NCI-H2227 treated with DMSO at 0.1 percent for 48 hours (cell line): ENCODE measurements at regions not wholly inside any gene's neighbourhood (a gene's known extent, or its start where the extent isn't known, plus 50 kb on each side); places are given as distances from the start of the nearest gene placed in this dataset.

Experiments
- DNase-seq: peaks from one replicate; lab custom pipeline; 2025; lab: John Stamatoyannopoulos, UW

- no peak for DNase-seq
Observed at GRCh38 chr11:127304634-127305033, 304.1 kb upstream of the KIRREL3 start.

GRCh38 chr11:127288926-127289325 is 288.4 kb upstream of the KIRREL3 start:
- no peak for DNase-seq

DNA sequence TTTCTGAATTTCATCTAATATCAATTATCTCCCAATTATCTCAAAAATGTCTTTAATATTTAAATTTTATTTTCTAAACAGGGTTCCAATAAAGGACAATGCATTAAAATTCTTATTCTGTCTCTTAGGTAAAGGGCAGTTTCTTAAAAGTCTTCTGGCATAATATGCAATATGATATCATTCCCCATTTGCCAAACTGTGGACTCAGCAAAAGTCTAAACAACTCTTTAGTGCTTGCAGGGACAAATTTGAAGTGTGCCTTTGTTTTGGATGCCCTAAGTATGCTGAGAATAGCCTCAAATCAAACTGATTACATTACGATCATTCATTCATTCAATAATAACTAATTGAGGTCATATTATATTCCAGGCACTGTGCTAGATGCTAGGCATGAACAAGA is 281.0 kb upstream of the KIRREL3 start:
- DNase-seq = no peak

DNA sequence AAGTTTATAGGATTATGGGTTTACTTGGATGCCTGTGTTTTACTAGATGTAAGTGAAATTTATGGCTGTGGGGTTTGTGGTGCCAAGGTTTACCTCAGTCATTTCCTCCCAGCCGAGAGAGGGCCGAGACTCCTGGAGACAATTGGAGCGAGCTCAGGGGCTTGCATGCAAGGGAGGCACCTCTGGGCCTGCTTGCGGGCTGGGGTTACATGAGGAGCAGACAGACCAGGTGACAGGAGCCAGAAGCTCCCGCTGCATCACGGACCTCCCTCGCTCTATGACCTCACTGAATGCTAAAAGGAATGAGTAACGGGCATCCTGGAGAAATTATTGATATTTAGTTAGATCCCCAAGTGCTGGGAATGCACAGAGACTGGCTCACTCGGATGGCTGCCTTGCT is 275.2 kb upstream of the KIRREL3 start:
- no peak for DNase-seq

- no peak for DNase-seq
Observed at GRCh38 chr11:127274328-127274676, 273.7 kb upstream of the KIRREL3 start.

DNA sequence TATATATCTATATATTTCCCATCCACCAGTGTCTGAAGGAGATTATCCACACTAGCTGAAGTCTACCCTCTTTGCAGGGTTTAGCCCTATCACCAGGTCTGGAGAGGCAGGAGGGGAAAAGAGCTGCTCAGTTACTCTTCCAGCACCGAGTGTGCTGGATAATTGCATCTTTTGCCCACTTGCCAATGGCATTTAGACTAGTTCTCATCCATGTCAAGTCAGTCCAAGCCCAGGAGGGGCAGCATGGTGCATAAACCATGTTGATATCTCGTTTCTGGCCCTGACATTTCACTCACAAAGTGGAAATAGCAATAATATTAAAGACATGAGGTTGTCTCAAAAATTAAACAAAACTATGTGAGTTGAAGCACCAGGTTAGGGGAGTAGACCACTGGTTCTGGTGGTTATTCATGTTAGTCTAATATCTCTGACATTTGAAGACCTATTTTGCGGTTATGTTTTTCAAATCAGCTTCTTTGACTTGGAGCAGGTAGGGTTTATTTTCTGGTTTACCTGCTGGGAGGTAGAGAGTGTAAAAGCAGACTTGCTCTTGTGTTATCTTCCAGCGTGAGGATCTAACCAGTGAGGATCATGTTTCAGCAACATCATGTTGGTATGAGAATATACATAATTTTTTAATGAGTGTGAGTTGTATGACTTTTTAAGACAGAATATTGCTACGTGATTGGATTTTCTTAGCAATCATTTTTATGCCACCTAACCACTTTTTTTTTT is 273.2 kb upstream of the KIRREL3 start:
- DNase-seq = no peak

DNA sequence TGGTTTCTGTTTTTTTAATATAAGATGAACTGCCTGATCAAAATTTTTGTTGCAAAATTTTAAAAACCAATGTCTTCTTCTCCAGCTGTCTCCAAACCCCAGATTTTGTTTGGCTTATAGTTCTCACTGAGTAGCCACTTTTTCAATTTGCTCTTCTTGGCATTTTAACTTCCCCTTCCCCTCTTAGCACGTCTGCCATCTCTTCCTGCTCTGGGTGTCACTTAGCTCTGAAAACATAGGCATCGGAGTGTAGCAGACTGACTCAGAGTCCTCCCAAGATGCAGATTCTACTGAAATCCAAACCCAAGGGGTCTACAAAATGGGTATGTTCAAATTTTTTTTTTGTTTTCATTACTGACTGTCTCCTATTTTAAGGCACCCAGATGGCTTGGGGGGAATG is 270.3 kb upstream of the KIRREL3 start:
- DNase-seq = no peak

- DNase-seq = no peak
Observed at GRCh38 chr11:127269911-127270310, 269.3 kb upstream of the KIRREL3 start.

GRCh38 chr11:127268932-127269331 is 268.4 kb upstream of the KIRREL3 start:
- DNase-seq = no peak

- no peak for DNase-seq
Observed at GRCh38 chr11:127268521-127268920, 268.0 kb upstream of the KIRREL3 start.

DNA sequence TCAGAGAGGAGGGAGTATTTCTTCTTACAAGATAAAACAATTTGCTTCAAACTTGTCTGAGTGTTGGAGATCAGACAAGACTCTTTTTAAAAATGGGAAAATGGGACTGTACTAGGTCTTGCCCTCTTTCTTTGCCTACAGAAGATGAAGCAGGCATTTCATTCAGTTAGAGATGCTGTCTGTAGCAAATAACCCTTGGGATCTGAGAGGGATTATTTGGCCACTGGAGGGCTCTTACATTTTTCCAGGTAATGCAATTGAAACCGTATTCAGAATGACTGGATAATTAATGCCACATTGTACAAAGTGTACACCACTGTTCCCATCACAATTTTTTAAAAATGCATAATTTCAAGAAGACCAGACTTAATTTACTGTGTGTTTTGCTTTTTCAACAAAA is 258.5 kb upstream of the KIRREL3 start:
- DNase-seq = no peak

DNA sequence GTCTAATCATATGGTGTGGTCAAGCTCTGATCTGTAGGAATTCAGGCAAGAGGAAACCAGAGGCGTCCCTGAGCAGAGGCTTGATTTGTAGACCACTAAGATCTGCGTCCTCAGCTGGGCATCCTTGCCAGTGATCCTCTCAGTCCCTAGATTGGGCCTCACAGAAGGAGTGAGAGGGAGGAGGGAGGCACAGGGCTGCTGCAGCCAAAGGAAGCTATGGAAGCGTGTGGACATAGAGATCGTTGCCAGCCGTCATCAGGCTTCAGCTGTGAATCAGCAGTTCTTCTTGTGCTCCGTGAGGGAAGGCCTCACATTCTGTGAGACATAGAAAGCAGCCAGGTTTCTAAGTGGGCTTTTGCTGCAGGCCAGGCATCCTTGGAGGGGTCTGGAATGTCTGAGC is 254.6 kb upstream of the KIRREL3 start:
- DNase-seq = no peak

DNA sequence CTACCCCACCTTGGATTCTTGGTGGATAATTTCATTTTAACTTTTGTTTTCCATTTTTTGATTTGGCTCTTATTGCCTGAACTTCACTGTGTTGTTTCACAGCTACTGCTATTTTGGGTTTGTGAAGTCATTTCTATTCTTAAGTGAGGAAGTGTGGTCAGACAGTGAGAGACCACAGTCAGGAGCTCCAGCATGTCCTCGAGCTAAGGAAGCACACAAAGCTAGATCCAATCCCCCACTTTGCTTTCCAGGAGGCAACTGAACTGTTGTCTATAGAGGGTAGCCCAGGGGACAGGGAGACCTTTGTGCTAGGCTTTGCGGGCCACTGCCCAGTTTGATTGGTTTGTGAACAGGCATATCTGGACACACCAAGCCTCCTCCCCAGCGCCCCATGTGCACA is 251.8 kb upstream of the KIRREL3 start:
- no peak for DNase-seq

DNA sequence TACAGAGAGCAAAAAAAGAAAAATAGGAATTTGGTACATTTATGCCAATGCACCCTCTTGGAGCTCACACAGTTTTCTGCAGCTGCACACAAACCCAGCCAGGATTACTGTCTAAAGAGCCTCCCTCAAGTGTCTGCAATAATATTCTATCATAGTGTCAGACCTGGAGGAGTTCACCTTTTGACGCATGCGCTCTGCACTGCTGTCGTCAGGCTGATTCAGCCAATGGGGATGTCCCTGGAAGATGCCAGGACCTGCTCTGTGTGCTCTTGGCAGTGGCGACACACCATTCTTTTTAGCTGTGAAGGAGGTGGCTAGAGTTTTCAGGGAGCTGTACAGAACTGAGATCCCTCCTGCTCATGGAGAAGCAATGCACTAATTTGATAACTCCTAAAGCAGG is 249.0 kb upstream of the KIRREL3 start:
- no peak for DNase-seq

- DNase-seq = no peak
Observed at GRCh38 chr11:127248476-127248875, 247.9 kb upstream of the KIRREL3 start.

- DNase-seq = no peak
Observed at GRCh38 chr11:127247261-127247851, 246.8 kb upstream of the KIRREL3 start.

GRCh38 chr11:127242676-127243075 is 242.1 kb upstream of the KIRREL3 start:
- no peak for DNase-seq

- DNase-seq = no peak
Observed at GRCh38 chr11:127238321-127238720, 237.8 kb upstream of the KIRREL3 start.

- no peak for DNase-seq
Observed at GRCh38 chr11:127236776-127237175, 236.2 kb upstream of the KIRREL3 start.

GRCh38 chr11:127233998-127234397 is 233.4 kb upstream of the KIRREL3 start:
- DNase-seq = no peak

- no peak for DNase-seq
Observed at GRCh38 chr11:127230392-127230791, 229.8 kb upstream of the KIRREL3 start.

DNA sequence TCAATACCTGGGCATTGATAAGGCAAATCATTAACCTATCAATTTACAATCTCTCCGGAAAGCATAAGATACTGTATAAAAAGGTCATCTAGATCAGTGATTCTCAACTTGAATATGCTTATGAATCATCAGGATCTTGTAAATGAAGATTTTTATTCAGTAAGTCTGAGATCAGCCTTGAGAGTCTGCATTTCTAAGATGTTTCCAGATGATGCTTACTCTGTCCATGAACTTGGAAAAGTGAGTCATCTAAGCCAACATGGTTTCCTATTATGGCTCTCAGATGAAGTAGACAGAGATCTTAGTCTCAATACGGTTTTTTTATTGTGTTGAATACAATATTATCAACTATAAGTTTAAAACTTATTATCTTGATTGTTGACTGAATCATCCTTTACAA is 226.4 kb upstream of the KIRREL3 start:
- no peak for DNase-seq

- DNase-seq = no peak
Observed at GRCh38 chr11:127226380-127226779, 225.8 kb upstream of the KIRREL3 start.

GRCh38 chr11:127225619-127226018 is 225.0 kb upstream of the KIRREL3 start:
- no peak for DNase-seq
